ENCODE measurements at regions not wholly inside any gene's neighbourhood (a gene's known extent, or its start where the extent isn't known, plus 50 kb on each side); places are given as distances from the start of the nearest gene placed in this dataset.

DNA sequence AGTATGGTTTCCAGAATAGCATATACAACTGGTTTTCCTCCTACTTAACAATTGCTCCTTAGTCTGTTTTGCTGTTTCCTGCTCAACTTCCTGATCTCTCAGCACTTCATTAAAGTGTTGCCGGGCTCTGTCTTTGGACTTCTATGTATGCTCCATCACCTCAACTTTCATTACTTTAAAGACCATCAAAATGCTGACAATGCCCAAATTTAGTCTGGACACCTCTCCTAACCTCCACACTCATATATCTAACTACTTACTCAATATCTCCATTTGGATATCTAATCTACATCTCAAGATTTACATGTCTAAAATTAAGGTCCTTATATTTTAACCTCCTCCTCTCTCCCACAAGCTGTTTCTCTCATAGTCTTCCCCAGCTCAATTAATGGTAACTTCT, 54.4 kb upstream of the LGR5 start:
- TF ChIP-seq POLR2A (IDR thresholded peaks at IDR 0.05), result no peak
- TF ChIP-seq, protein P1, sequence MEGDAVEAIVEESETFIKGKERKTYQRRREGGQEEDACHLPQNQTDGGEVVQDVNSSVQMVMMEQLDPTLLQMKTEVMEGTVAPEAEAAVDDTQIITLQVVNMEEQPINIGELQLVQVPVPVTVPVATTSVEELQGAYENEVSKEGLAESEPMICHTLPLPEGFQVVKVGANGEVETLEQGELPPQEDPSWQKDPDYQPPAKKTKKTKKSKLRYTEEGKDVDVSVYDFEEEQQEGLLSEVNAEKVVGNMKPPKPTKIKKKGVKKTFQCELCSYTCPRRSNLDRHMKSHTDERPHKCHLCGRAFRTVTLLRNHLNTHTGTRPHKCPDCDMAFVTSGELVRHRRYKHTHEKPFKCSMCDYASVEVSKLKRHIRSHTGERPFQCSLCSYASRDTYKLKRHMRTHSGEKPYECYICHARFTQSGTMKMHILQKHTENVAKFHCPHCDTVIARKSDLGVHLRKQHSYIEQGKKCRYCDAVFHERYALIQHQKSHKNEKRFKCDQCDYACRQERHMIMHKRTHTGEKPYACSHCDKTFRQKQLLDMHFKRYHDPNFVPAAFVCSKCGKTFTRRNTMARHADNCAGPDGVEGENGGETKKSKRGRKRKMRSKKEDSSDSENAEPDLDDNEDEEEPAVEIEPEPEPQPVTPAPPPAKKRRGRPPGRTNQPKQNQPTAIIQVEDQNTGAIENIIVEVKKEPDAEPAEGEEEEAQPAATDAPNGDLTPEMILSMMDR (IDR thresholded peaks at IDR 0.05), result no peak
